NCI-H2081 (cell line): ENCODE measurements at regions not wholly inside any gene's neighbourhood (a gene's known extent, or its start where the extent isn't known, plus 50 kb on each side); places are given as distances from the start of the nearest gene placed in this dataset.
"Not testable (repeated sequence)": the region's sequence is repeated elsewhere in the genome, so short reads cannot be mapped to it uniquely, and the experiment has no call there.

Source experiments
- DNase-seq, 2 experiments: peaks; one replicate each; lab custom pipeline; 2025; lab: John Stamatoyannopoulos, UW

- no peak for DNase-seq
Measured at GRCh38 chr11:134501406-134502152, 89.5 kb upstream of the B3GAT1 start.

DNA sequence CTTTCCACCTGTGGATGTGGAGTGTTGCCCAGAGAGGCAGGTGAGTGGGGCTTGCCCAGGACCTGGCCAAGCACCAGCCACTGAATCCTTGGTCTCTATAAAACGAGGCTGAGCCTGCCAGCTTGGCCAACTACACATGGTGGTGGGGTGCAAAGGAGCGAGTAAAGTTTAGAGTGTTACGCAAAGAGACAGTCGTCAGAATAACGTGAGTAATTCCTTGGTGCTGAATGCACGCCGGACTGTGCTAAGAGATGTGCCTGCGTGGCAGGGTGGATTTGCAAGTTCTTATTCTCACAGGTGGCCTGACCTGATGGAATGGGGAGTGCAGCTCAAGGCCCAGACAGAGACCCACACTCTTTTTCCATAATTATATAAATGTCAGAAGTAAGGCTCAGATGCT lies 88.6 kb upstream of the B3GAT1 start:
- DNase-seq = no peak

DNA sequence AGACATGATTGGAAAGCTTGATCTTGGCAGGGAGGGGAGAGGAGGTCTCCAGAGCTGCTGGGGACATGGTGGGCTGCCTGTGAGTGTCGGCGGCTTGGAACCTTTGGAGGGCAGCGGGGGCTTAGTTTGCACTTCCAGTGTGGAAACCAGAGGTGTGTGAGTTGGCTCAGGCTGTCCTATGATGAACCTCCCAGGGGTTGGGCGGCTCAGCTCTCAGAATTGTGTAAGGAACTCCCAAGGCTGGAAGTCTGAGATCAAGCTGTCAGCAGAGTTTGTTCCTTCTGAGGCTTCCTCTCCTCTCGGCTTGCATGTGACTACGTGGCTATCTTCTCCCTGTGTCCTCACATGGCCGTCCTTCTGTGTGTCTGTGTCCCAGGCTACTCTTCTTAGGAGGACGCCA lies 87.9 kb upstream of the B3GAT1 start:
- DNase-seq = no peak

GRCh38 chr11:134498326-134499139 lies 86.5 kb upstream of the B3GAT1 start:
- no peak for DNase-seq

GRCh38 chr11:134497586-134497985 lies 85.5 kb upstream of the B3GAT1 start:
- no peak for DNase-seq

DNA sequence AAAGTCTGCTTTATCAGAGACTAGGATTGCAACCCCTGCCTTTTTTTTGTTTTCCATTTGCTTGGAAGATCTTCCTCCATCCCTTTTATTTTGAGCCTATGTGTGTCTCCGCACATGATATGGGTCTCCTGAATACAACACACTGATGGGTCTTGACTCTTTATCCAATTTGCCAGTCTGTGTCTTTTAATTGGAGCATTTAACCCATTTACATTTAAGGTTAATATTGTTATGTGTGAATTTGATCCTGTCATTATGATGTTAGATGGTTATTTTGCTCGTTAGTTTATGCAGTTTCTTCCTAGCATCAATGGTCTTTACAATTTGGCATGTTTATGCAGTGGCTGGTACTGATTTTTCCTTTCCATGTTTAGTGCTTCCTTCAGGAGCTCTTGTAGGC lies 84.0 kb upstream of the B3GAT1 start:
- not testable (repeated sequence) for DNase-seq

- not testable (repeated sequence) for DNase-seq
Measured at GRCh38 chr11:134494395-134494794, 82.4 kb upstream of the B3GAT1 start.

GRCh38 chr11:134492411-134492810 lies 80.4 kb upstream of the B3GAT1 start:
- not testable (repeated sequence) for DNase-seq

GRCh38 chr11:134489728-134490127 lies 77.7 kb upstream of the B3GAT1 start:
- no peak for DNase-seq

GRCh38 chr11:134488913-134489312 lies 76.9 kb upstream of the B3GAT1 start:
- no peak for DNase-seq

GRCh38 chr11:134488512-134488911 lies 76.5 kb upstream of the B3GAT1 start:
- no peak for DNase-seq

GRCh38 chr11:134487696-134488095 lies 75.7 kb upstream of the B3GAT1 start:
- DNase-seq = no peak

DNA sequence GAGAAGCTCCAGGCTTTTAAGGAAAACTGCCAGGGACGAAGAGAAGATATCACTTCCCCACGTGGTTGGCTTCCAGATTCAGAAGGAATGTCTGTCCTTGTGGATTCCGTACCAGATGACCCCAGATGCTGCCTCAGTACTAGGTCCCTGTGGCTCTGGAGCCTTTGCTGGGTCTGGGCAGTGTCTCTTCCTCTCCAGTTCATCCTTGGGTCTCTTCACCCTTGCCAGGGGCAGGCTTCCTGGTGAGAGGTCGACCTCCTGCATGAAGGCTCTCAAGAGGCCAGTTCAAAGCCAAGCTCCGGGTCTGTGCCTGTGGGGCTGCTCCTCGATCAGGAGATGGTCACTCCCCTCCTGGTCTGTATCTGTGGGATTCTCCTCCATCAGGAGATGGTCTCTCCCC lies 74.7 kb upstream of the B3GAT1 start:
- DNase-seq = no peak

- no peak for DNase-seq
Measured at GRCh38 chr11:134486106-134486505, 74.1 kb upstream of the B3GAT1 start.

DNA sequence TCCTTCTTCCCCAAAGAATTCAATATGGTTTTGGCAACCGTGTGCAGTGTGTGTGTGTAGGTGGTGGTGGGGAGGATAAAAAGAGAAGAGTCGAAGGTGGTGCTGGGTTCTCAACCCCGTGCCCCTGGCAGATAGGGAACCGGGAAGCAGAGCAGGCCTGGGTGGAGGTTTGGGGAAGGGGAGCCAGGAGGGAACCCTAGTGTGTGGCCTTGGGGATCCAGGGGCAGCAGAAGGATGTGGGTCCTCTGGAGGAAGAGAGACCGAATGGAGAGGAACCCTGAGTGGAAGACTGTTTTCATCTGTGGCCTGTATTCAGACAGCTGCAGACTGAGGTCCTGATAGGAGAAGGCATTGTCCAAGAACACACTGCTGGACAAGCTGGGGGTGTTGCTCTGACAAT lies 73.3 kb upstream of the B3GAT1 start:
- no peak for DNase-seq

DNA sequence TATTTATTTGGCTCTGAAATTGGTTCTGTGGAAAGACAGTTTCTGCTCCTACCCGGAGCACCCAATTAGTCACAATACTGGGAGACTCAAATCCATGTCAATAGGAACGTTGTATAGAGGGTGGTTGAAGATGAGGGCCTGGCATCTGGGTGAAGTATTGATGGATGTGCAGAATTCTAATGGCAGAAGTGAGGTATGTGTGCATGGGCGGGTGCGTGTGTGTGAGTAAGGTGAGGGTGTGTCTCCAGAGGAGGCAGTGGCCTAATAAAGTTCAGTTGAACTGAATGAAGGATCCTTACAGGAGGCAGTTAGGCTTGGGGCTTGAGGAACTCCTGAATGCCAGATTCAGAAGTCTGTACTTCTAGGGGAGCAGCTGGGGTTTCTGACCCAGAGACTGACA lies 71.8 kb upstream of the B3GAT1 start:
- no peak for DNase-seq

GRCh38 chr11:134483291-134483690 lies 71.2 kb upstream of the B3GAT1 start:
- no peak for DNase-seq

- DNase-seq = no peak
Measured at GRCh38 chr11:134482865-134483264, 70.8 kb upstream of the B3GAT1 start.

- no peak for DNase-seq
Measured at GRCh38 chr11:134481933-134482527, 70.0 kb upstream of the B3GAT1 start.

DNA sequence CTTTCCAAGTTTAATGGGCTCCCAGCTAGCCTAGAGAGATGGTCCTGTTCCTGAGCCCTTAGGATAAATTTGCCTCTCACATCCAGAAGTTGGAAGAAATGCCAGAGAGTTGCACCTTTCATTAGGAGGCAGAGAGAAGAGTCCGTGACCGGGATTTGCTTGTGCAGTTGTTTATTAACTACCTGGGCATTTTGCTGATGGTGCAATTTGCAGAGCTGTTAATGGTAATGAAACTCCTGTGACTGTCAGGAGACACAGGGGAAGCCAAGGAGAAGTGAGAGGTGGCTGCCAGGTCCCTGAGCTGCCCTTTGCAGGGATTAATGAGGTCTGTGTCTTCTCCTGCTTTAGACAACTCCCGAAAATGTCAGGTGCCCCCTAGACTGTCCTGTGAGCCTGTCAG lies 69.1 kb upstream of the B3GAT1 start:
- no peak for DNase-seq

- DNase-seq = no peak
Measured at GRCh38 chr11:134480136-134480712, 68.2 kb upstream of the B3GAT1 start.
